H9 (cell line): ENCODE measurements at regions not wholly inside any gene's neighbourhood (a gene's known extent, or its start where the extent isn't known, plus 50 kb on each side); places are given as distances from the start of the nearest gene placed in this dataset.

Experiments
- DNase-seq: peaks from one replicate; pipeline ENCODE4 v3.0.0-alpha.2; 2017
- H2AFZ ChIP-seq: one replicate; pipeline ENCODE4 v1.6.1; 2013; ENCODE audit warnings: mild to moderate bottlenecking, low read length, control low read depth, moderate library complexity
- H2AK5ac ChIP-seq: 2 replicates; pipeline ENCODE4 v1.6.1; 2013; ENCODE audit warnings: low read length, control low read depth, mixed read lengths; ENCODE audit not compliant: insufficient read length
- H2BK120ac ChIP-seq: one replicate; pipeline ENCODE4 v1.6.1; 2013; ENCODE audit warnings: low read depth, mild to moderate bottlenecking, low read length, control low read depth, inconsistent platforms; ENCODE audit not compliant: poor library complexity, severe bottlenecking
- H2BK12ac ChIP-seq: 2 replicates; pipeline ENCODE4 v1.6.1; 2013; ENCODE audit warnings: low read length, control low read depth, mixed read lengths, low read depth; ENCODE audit not compliant: insufficient read length
- H2BK15ac ChIP-seq: 2 replicates; pipeline ENCODE4 v1.6.1; 2013; ENCODE audit warnings: low read depth, low read length, control low read depth
- H2BK20ac ChIP-seq: one replicate; pipeline ENCODE4 v1.6.1; 2013; ENCODE audit warnings: low read depth, mild to moderate bottlenecking, low read length, control low read depth, inconsistent platforms; ENCODE audit not compliant: poor library complexity, severe bottlenecking
- H2BK5ac ChIP-seq: 2 replicates; pipeline ENCODE4 v1.6.1; 2013; ENCODE audit warnings: low read length, control low read depth, mixed read lengths; ENCODE audit not compliant: insufficient read length
- H3K14ac ChIP-seq: 2 replicates; pipeline ENCODE4 v1.6.1; 2013; ENCODE audit warnings: low read length, control low read depth; ENCODE audit not compliant: insufficient read depth
- H3K18ac ChIP-seq: 2 replicates; pipeline ENCODE4 v1.6.1; 2013; ENCODE audit warnings: low read depth, mild to moderate bottlenecking, mixed read lengths, low read length, control low read depth; ENCODE audit not compliant: insufficient read length
- H3K23ac ChIP-seq: 2 replicates; pipeline ENCODE4 v1.6.1; 2013; ENCODE audit warnings: low read length, control low read depth, mixed read lengths, low read depth; ENCODE audit not compliant: insufficient read length
- H3K23me2 ChIP-seq: 2 replicates; pipeline ENCODE4 v1.6.1; 2013; ENCODE audit warnings: low read depth, mild to moderate bottlenecking, mixed read lengths, low read length, control low read depth; ENCODE audit not compliant: insufficient read length, poor library complexity, severe bottlenecking
- H3K27ac ChIP-seq: 2 replicates; pipeline ENCODE4 v1.5.1; 2013; ENCODE audit warnings: low read length, control low read depth, mixed read lengths, low read depth; ENCODE audit not compliant: insufficient read length
- H3K27me3 ChIP-seq: 2 replicates; pipeline ENCODE4 v1.6.1; 2013; ENCODE audit warnings: low read length, control low read depth, inconsistent platforms; ENCODE audit not compliant: insufficient read depth
- H3K4ac ChIP-seq: 2 replicates; pipeline ENCODE4 v1.6.1; 2013; ENCODE audit warnings: low read depth, mild to moderate bottlenecking, control low read depth, inconsistent platforms, low read length, moderate library complexity
- H3K4me1 ChIP-seq: 2 replicates; pipeline ENCODE4 v1.6.1; 2013; ENCODE audit warnings: low read length, control low read depth, inconsistent platforms; ENCODE audit not compliant: insufficient read depth
- H3K4me2 ChIP-seq: 2 replicates; pipeline ENCODE4 v1.6.1; 2013; ENCODE audit warnings: low read length, control low read depth, mixed read lengths; ENCODE audit not compliant: insufficient read length, insufficient read depth
- H3K56ac ChIP-seq: 2 replicates; pipeline ENCODE4 v1.6.1; 2013; ENCODE audit warnings: low read depth, mild to moderate bottlenecking, mixed read lengths, low read length, control low read depth; ENCODE audit not compliant: insufficient read length
- H3K79me1 ChIP-seq: 2 replicates; pipeline ENCODE4 v1.6.1; 2013; ENCODE audit warnings: low read depth, mild to moderate bottlenecking, moderate library complexity, low read length, control low read depth, inconsistent platforms; ENCODE audit not compliant: insufficient read depth, poor library complexity, severe bottlenecking
- H3K79me2 ChIP-seq: 2 replicates; pipeline ENCODE4 v1.6.1; 2013; ENCODE audit warnings: low read length, control low read depth, inconsistent platforms; ENCODE audit not compliant: insufficient read depth
- H3K9ac ChIP-seq: 2 replicates; pipeline ENCODE4 v1.6.1; 2013; ENCODE audit warnings: low read length, control low read depth, mixed read lengths; ENCODE audit not compliant: insufficient read length; ENCODE audit errors: extremely low read depth
- H3K9me3 ChIP-seq: one replicate; pipeline ENCODE4 v1.6.1; 2013; ENCODE audit warnings: low read depth, low read length, inconsistent platforms; ENCODE audit not compliant: control insufficient read depth
- H3T11ph ChIP-seq: one replicate; pipeline ENCODE4 v1.6.1; 2013; ENCODE audit warnings: mild to moderate bottlenecking, low read length, control low read depth, inconsistent platforms
- H4K20me1 ChIP-seq: one replicate; pipeline ENCODE4 v1.6.1; 2013; ENCODE audit not compliant: control insufficient read depth, insufficient read length, insufficient read depth
- H4K5ac ChIP-seq: 2 replicates; pipeline ENCODE4 v1.6.1; 2013; ENCODE audit warnings: low read depth, mild to moderate bottlenecking, mixed read lengths, low read length, control low read depth; ENCODE audit not compliant: insufficient read length
- H4K8ac ChIP-seq: replicated peaks from 2 replicates; pipeline ENCODE4 v1.6.1; 2013; ENCODE audit warnings: low read length, control low read depth, mixed read lengths, low read depth; ENCODE audit not compliant: insufficient read length
- H4K91ac ChIP-seq: 2 replicates; pipeline ENCODE4 v1.6.1; 2013; ENCODE audit warnings: low read depth, mild to moderate bottlenecking, moderate library complexity, mixed read lengths, low read length, control low read depth; ENCODE audit not compliant: insufficient read length
- H3K27ac Mint-ChIP-seq, 3 experiments: 2 replicates in 2 of 3; 3 replicates in 1 of 3; pipeline ENCODE4 v1.8.0; 2020 to 2021; ENCODE audit warnings: mixed read lengths in 3 of 3, mild to moderate bottlenecking in 1 of 3, moderate library complexity in 1 of 3
- H3K27me3 Mint-ChIP-seq: 2 replicates; pipeline ENCODE4 v1.8.0; 2021; ENCODE audit warnings: low read depth, mild to moderate bottlenecking, moderate library complexity, mixed read lengths
- H3K36me3 Mint-ChIP-seq, 3 experiments: 2 replicates in 2 of 3; 3 replicates in 1 of 3; pipeline ENCODE4 v1.8.0; 2020 to 2021; ENCODE audit warnings: low read depth in 3 of 3, mixed read lengths in 3 of 3; ENCODE audit not compliant: insufficient read depth in 1 of 3
- H3K4me1 Mint-ChIP-seq, 2 experiments: 2 replicates each; pipeline ENCODE4 v1.8.0; 2020; ENCODE audit warnings: mixed read lengths in 2 of 2
- H3K4me3 Mint-ChIP-seq, 2 experiments: 2 replicates in 1 of 2; 3 replicates in 1 of 2; pipeline ENCODE4 v1.8.0; 2020 to 2021; ENCODE audit warnings: mild to moderate bottlenecking in 2 of 2, mixed read lengths in 2 of 2, moderate library complexity in 1 of 2
- H3K9me3 Mint-ChIP-seq, 2 experiments: 2 replicates in 1 of 2; 3 replicates in 1 of 2; pipeline ENCODE4 v1.8.0; 2020; ENCODE audit warnings: mild to moderate bottlenecking in 2 of 2, mixed read lengths in 2 of 2, moderate library complexity in 1 of 2
- WGBS: extraction: QIAGEN DNeasy Blood & Tissue Kit; methylation state at CpG from one replicate; pipeline ENCODE4 v1.1.7; 2013; ENCODE audit warnings: missing lambda C conversion rate, low lambda C conversion rate, mixed read lengths; ENCODE audit not compliant: insufficient read length; ENCODE audit errors: extremely low coverage; 5-methylcytosine and 5-hydroxymethylcytosine counted together
- TF ChIP-seq, protein P1 (sequence below): fragments of 200-600 bp; sonication (generic); conservative IDR thresholded peaks from 3 replicates; pipeline ENCODE4 v1.8.0; 2021; ENCODE audit warnings: antibody characterized with exemption, mild to moderate bottlenecking

DNA sequence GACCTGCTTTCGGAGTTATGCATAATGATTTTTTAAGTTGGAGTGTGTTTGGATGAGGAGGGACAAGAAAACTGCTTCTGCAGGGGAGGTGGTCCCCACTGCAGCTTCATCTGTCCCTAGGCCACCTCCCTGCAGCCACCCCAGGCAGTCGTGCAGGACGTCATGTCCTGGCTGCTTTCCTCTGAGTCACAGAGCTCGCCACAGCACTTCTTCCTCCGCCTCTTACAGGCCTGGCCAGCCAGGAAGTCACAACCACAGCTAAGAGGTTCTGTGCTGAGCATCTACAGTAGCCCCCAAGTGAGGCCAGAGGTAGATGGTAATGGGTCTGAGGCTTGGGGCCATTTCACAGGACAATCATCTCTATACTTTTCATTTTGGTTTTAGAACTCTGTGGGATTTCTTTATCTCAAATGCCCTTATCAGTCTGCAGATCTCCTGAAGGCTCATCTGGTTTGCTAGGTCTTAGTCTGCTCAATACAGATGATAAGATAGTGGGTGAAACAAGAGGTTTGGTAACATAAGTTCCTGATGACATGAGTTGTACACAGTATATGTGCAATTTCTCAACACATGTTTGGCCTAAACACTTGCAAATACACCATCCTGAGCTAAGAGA is 106.4 kb downstream of the ARF6 start:
- no peak overlapping the region for H3K27ac ChIP-seq
- H3K79me2 ChIP-seq = no peaks in the 10 kb centered on the region
- H3K4me3 Mint-ChIP-seq = no peak overlapping the region
- no peak overlapping the region for H4K5ac ChIP-seq
- H3K36me3 Mint-ChIP-seq = no peaks in the 10 kb centered on the region; a peak in 1 of 7 replicates
- no peak overlapping the region for H2AFZ ChIP-seq
- no peak overlapping the region for H3K23ac ChIP-seq
- H3K79me1 ChIP-seq = no peaks in the 10 kb centered on the region
- H3K4me2 ChIP-seq = no peak overlapping the region
- no peak overlapping the region for H2BK5ac ChIP-seq
- peak; percentile 42 for DNase-seq
- no peak overlapping the region for H3K27ac Mint-ChIP-seq
- H2BK20ac ChIP-seq = no peak overlapping the region
- H3T11ph ChIP-seq = no peak overlapping the region
- H4K8ac ChIP-seq = no peak overlapping the region
- H3K4ac ChIP-seq = no peak overlapping the region
- TF ChIP-seq, protein P1, sequence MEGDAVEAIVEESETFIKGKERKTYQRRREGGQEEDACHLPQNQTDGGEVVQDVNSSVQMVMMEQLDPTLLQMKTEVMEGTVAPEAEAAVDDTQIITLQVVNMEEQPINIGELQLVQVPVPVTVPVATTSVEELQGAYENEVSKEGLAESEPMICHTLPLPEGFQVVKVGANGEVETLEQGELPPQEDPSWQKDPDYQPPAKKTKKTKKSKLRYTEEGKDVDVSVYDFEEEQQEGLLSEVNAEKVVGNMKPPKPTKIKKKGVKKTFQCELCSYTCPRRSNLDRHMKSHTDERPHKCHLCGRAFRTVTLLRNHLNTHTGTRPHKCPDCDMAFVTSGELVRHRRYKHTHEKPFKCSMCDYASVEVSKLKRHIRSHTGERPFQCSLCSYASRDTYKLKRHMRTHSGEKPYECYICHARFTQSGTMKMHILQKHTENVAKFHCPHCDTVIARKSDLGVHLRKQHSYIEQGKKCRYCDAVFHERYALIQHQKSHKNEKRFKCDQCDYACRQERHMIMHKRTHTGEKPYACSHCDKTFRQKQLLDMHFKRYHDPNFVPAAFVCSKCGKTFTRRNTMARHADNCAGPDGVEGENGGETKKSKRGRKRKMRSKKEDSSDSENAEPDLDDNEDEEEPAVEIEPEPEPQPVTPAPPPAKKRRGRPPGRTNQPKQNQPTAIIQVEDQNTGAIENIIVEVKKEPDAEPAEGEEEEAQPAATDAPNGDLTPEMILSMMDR = no peak
- H2BK15ac ChIP-seq = no peak overlapping the region
- H3K4me1 ChIP-seq = peaks cover 7% of the 10 kb centered on the region; the same call in 1 of the 2 replicates
- no peak overlapping the region for H3K14ac ChIP-seq
- no peak overlapping the region for H3K18ac ChIP-seq
- no peak overlapping the region for H3K9ac ChIP-seq
- H4K91ac ChIP-seq = no peak overlapping the region
- peaks cover 38 to 48% of the 10 kb centered on the region in 2 experiments for H3K4me1 Mint-ChIP-seq
- H3K9me3 ChIP-seq = no peaks in the 10 kb centered on the region
- no peak overlapping the region for H2BK12ac ChIP-seq
- H4K20me1 ChIP-seq = no peaks in the 10 kb centered on the region
- no peak overlapping the region for H2AK5ac ChIP-seq
- H2BK120ac ChIP-seq = no peak overlapping the region
- H3K23me2 ChIP-seq = peaks cover 8% of the 10 kb centered on the region
- H3K27me3 Mint-ChIP-seq = peaks cover 42% of the 10 kb centered on the region
- H3K27me3 ChIP-seq = no peaks in the 10 kb centered on the region; the same call in 1 of the 2 replicates
- H3K9me3 Mint-ChIP-seq = no peaks in the 10 kb centered on the region
- no CpG with 5 or more reads among the region's 5 CpGs for WGBS
- H3K56ac ChIP-seq = no peak overlapping the region
